ENCODE measurements at regions not wholly inside any gene's neighbourhood (a gene's known extent, or its start where the extent isn't known, plus 50 kb on each side); places are given as distances from the start of the nearest gene placed in this dataset.
"Not testable (repeated sequence)": the region's sequence is repeated elsewhere in the genome, so short reads cannot be mapped to it uniquely, and the experiment has no call there.

- intact Hi-C loops (cut with micrococcal nuclease): no loop called here
Observed at GRCh38 chr7:149683181-149683580, 90.2 kb downstream of the ZNF467 start.

- intact Hi-C loops (cut with micrococcal nuclease): no loop called here
Observed at GRCh38 chr7:149682038-149682437, 91.3 kb downstream of the ZNF467 start.

GRCh38 chr7:149681274-149681673, 92.1 kb downstream of the ZNF467 start:
- intact Hi-C loops (cut with micrococcal nuclease): no loop called here

- intact Hi-C loops (cut with micrococcal nuclease): no loop called here
Observed at GRCh38 chr7:149680331-149681025, 92.9 kb downstream of the ZNF467 start.

- intact Hi-C loops (cut with micrococcal nuclease): not testable (repeated sequence)
Observed at GRCh38 chr7:149674728-149675385, 98.5 kb downstream of the ZNF467 start.

GRCh38 chr7:149673006-149673405, 100.4 kb downstream of the ZNF467 start:
- intact Hi-C loops (cut with micrococcal nuclease): no loop called here

- intact Hi-C loops (cut with micrococcal nuclease): no loop called here
Observed at GRCh38 chr7:149670288-149670687, 103.1 kb downstream of the ZNF467 start.

- intact Hi-C loops (cut with micrococcal nuclease): loop anchor here (10.0 kb wide), 1 partner anchor 126 kb away; no protein-coding TSS in a partner anchor
Observed at GRCh38 chr7:149669121-149669818, 104.1 kb downstream of the ZNF467 start.

GRCh38 chr7:149666360-149666945, 106.9 kb downstream of the ZNF467 start:
- intact Hi-C loops (cut with micrococcal nuclease): loop anchor here (10.0 kb wide), 1 partner anchor 128 kb away; no protein-coding TSS in a partner anchor

GRCh38 chr7:149665618-149666017, 107.8 kb downstream of the ZNF467 start:
- intact Hi-C loops (cut with micrococcal nuclease): loop anchor here (10.0 kb wide), 1 partner anchor 129 kb away; no protein-coding TSS in a partner anchor

- intact Hi-C loops (cut with micrococcal nuclease): loop anchor here (10.0 kb wide), 1 partner anchor 130 kb away; no protein-coding TSS in a partner anchor
Observed at GRCh38 chr7:149664666-149665065, 108.7 kb downstream of the ZNF467 start.

- intact Hi-C loops (cut with micrococcal nuclease): loop anchor here (10.0 kb wide), 1 partner anchor 131 kb away; no protein-coding TSS in a partner anchor
Observed at GRCh38 chr7:149664176-149664575, 109.2 kb downstream of the ZNF467 start.

GRCh38 chr7:149662591-149663095, 110.7 kb downstream of the ZNF467 start:
- intact Hi-C loops (cut with micrococcal nuclease): loop anchor here (2.0 to 10.0 kb wide), 2 partner anchors 78 to 132 kb away; no protein-coding TSS in a partner anchor

- intact Hi-C loops (cut with micrococcal nuclease): no loop called here
Observed at GRCh38 chr7:149655784-149656183, 117.6 kb downstream of the ZNF467 start.

- intact Hi-C loops (cut with micrococcal nuclease): no loop called here
Observed at GRCh38 chr7:149654588-149654987, 118.8 kb downstream of the ZNF467 start.

GRCh38 chr7:149650190-149650589, 123.2 kb downstream of the ZNF467 start:
- intact Hi-C loops (cut with micrococcal nuclease): not testable (repeated sequence)

- intact Hi-C loops (cut with micrococcal nuclease): no loop called here
Observed at GRCh38 chr7:149644754-149645153, 128.6 kb downstream of the ZNF467 start.

GRCh38 chr7:149642589-149642988, 130.8 kb downstream of the ZNF467 start:
- intact Hi-C loops (cut with micrococcal nuclease): no loop called here

GRCh38 chr7:149638566-149639320, 134.6 kb downstream of the ZNF467 start:
- intact Hi-C loops (cut with micrococcal nuclease): no loop called here

GRCh38 chr7:149637911-149638565, 135.3 kb downstream of the ZNF467 start:
- intact Hi-C loops (cut with micrococcal nuclease): no loop called here

Data from T-helper 2 cell treated with Interferon-gamma antibody and Interleukin-4, amounts not matched to agents 100 ng/mL and 5 ng/mL, for 36 hours (primary cell).